Lower lobe of right lung (tissue), 2 donors: ENCODE measurements at regions not wholly inside any gene's neighbourhood (a gene's known extent, or its start where the extent isn't known, plus 50 kb on each side); places are given as distances from the start of the nearest gene placed in this dataset.

Experiments used
- ATAC-seq, 2 donors: fragments of 200-7000 bp; cut with Tn5 transposase; one replicate each; pipeline ENCODE4 v1.9.1; 2020 to 2022; ENCODE audit warnings: mild to moderate bottlenecking in 2 of 2, moderate library complexity in 2 of 2
- DNase-seq: peaks from one replicate; pipeline ENCODE4 v3.0.0-alpha.2; 2020
- H3K27ac ChIP-seq: fragments of 200-600 bp; one replicate; pipeline ENCODE4 v1.8.0; 2022
- H3K27me3 ChIP-seq: fragments of 200-600 bp; one replicate; pipeline ENCODE4 v1.8.0; 2022; ENCODE audit warnings: low read depth
- H3K36me3 ChIP-seq: fragments of 200-600 bp; one replicate; pipeline ENCODE4 v1.8.0; 2022; ENCODE audit warnings: mild to moderate bottlenecking
- H3K4me1 ChIP-seq: fragments of 200-600 bp; one replicate; pipeline ENCODE4 v1.8.0; 2022
- H3K4me3 ChIP-seq: fragments of 200-600 bp; one replicate; pipeline ENCODE4 v1.8.0; 2022; ENCODE audit warnings: mild to moderate bottlenecking
- H3K9me3 ChIP-seq: fragments of 200-600 bp; one replicate; pipeline ENCODE4 v1.8.0; 2022
- CTCF ChIP-seq: fragments of 200-600 bp; IDR thresholded peaks from one replicate; pipeline ENCODE4 v1.8.0; 2022; ENCODE audit warnings: antibody characterized with exemption, mild to moderate bottlenecking
- intact Hi-C: fragments of 100-400 bp; cut with DNase I; formaldehyde crosslinking; loops from one replicate; pipeline ENCODE4 v1.11.0; 2022
- donor health status: DM: no; HTN: yes; CAD: no; lungs with severe emphysema.

DNA sequence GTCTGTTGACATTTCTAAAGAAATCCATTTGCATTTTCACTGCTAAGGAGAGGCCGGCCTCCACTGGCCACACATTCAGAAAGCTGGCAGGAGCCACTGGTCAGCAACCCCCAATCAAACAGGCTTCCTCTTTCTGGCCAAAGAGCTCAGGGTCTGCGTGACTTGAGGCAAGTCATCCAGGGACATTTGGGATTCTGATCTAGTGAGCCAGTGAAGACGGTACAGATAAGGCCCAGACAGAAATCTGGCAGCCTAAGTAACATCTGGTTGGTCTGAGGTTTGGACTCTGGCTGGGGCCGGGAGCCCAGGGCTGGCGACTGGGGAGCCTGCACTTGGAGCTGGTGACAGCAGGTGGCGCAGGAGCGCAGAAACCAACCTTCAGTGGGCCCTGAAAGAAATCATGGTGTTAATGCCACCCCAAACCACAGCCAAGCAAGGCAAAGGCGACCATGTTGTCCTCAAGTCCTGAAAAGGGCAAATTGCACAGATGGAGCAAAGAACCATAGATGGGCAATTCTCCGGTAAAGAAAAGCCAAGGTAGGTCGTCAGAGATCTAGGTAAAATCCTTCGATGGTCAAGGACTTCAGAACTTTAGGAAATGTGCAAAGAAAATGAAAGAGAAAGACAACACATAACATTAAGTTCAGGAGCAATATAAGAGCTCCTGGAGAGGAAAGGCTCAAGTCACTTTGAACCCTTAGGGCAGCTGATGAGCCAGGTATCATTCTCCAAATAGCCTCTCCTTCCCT, 99.4 kb upstream of the BLID start:
- peaks cover 4% of the 10 kb centered on the region for H3K4me1 ChIP-seq
- H3K36me3 ChIP-seq = no peaks in the 10 kb centered on the region
- no peak overlapping the region for H3K4me3 ChIP-seq
- DNase-seq (peak; percentile 70), ATAC-seq (peak; percentile 91)
- peak; percentile 92 for TF ChIP-seq CTCF
- intact Hi-C loops = loop anchor here (5.0 kb wide), 1 partner anchor 287 kb away; no protein-coding TSS in a partner anchor
- H3K27me3 ChIP-seq = no peaks in the 10 kb centered on the region
- H3K27ac ChIP-seq = no peak overlapping the region
- no peaks in the 10 kb centered on the region for H3K9me3 ChIP-seq

GRCh38 chr11:122214567-122214966, 98.6 kb upstream of the BLID start:
- DNase-seq = no peak
- Histone ChIP-seq H3K9me3 (no peaks in the 10 kb centered on the region), H3K4me1 (peaks cover 13% of the 10 kb centered on the region), H3K27me3 (no peaks in the 10 kb centered on the region), H3K36me3 (no peaks in the 10 kb centered on the region), H3K27ac (no peak overlapping the region), H3K4me3 (no peak overlapping the region)
- intact Hi-C loops = no loop called here
- ATAC-seq = no peak
- TF ChIP-seq CTCF = no peak

DNA sequence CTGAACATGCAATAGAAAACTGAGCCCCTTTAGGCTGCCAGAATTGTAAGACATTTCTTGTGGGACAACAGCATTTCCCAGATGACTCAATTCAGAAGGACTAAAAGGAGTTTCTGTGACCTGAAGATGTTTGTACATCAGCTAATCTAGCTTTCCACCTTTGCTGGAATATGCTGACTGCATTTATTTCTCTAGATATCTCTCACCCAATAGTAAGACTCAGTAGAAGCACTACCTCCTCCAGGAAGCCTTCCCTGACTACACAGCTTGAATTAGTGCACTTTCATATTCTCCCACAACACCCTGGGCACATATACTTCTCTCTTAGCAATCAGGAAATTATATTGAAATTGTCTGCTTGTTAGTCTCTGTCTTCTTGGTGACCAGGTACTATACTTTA, 98.1 kb upstream of the BLID start:
- no peak overlapping the region for H3K27ac ChIP-seq
- no peak for ATAC-seq

DNA sequence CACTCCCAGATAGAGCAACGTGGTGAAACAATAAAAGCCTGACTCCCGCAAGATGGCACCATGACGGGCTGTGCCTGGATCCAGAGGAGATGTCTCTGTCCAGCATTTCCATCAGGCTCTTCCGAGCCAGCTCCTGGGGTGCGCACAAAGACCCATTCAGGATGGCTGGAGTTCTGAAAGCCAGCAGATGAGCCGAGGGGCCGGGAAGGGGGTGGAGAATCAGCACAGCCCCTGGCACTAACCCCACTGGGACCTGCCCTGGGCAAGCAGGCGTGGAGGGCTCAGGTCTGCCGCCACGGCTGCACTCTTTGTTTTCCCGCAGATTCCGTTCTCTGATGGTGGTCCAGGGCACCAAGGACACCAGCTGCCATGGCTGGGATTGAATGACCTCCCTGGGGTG, 97.2 kb upstream of the BLID start:
- ATAC-seq (no peak), DNase-seq (no peak)
- Histone ChIP-seq H3K4me1 (peaks cover 23% of the 10 kb centered on the region), H3K36me3 (no peaks in the 10 kb centered on the region), H3K9me3 (no peaks in the 10 kb centered on the region), H3K4me3 (no peak overlapping the region), H3K27ac (no peak overlapping the region), H3K27me3 (no peaks in the 10 kb centered on the region)
- intact Hi-C loops = no loop called here
- no peak for TF ChIP-seq CTCF

More for the DNA sequence above, 98.1 kb upstream of the BLID start:
- Histone ChIP-seq H3K4me3 (no peak overlapping the region), H3K4me1 (peaks cover 14% of the 10 kb centered on the region), H3K27me3 (no peaks in the 10 kb centered on the region), H3K36me3 (no peaks in the 10 kb centered on the region), H3K9me3 (no peaks in the 10 kb centered on the region)
- intact Hi-C loops = no loop called here
- no peak for TF ChIP-seq CTCF
- DNase-seq = no peak

- H3K27me3 ChIP-seq = no peaks in the 10 kb centered on the region
- H3K4me3 ChIP-seq = no peak overlapping the region
- H3K9me3 ChIP-seq = no peaks in the 10 kb centered on the region
- no peak for TF ChIP-seq CTCF
- ATAC-seq (peak in 1 of 2 donors; percentile 16), DNase-seq (no peak)
- peaks cover 37% of the 10 kb centered on the region for H3K4me1 ChIP-seq
- no peak overlapping the region for H3K27ac ChIP-seq
- no peaks in the 10 kb centered on the region for H3K36me3 ChIP-seq
- intact Hi-C loops = no loop called here
Measured at GRCh38 chr11:122210367-122210997, 94.5 kb upstream of the BLID start.
